ENCODE measurements at regions not wholly inside any gene's neighbourhood (a gene's known extent, or its start where the extent isn't known, plus 50 kb on each side); places are given as distances from the start of the nearest gene placed in this dataset.

GRCh38 chr2:23297112-23297511 lies 87.9 kb upstream of the KLHL29 start:
- no peak for ATAC-seq
- WGBS, 3 donors = 68 to 91% (median 87%) methylated on average over 3 of the region's 3 CpGs
- H3K9me3 ChIP-seq = no peaks in the 10 kb centered on the region
- intact Hi-C loops (cut with DNase I) = no loop called here
- TF ChIP-seq CTCF (IDR thresholded peaks at IDR 0.05) = no peak
- H3K36me3 ChIP-seq (ENCODE audit: insufficient read depth in 1 of 2, low read depth in 1 of 2) = no peaks in the 10 kb centered on the region
- H3K4me1 ChIP-seq = no peaks in the 10 kb centered on the region
- no peak overlapping the region for H3K27ac ChIP-seq
- no peaks in the 10 kb centered on the region for H3K27me3 ChIP-seq (ENCODE audit: insufficient read depth in 3 of 3, low read length in 2 of 3)
- no peak overlapping the region for H3K4me3 ChIP-seq
- no peak for DNase-seq

- H3K27ac ChIP-seq = no peak overlapping the region
- H3K27me3 ChIP-seq (ENCODE audit: insufficient read depth in 3 of 3, low read length in 2 of 3) = no peaks in the 10 kb centered on the region
- ATAC-seq = no peak
- no peaks in the 10 kb centered on the region for H3K9me3 ChIP-seq
- TF ChIP-seq CTCF (IDR thresholded peaks at IDR 0.05) = no peak
- H3K4me3 ChIP-seq = no peak overlapping the region
- no peak for DNase-seq
- intact Hi-C loops (cut with DNase I) = no loop called here
- H3K36me3 ChIP-seq (ENCODE audit: insufficient read depth in 1 of 2, low read depth in 1 of 2) = no peaks in the 10 kb centered on the region
- 83 to 85% (median 84%) methylated on average over 6 of the region's 6 CpGs for WGBS, 3 donors
- no peaks in the 10 kb centered on the region for H3K4me1 ChIP-seq
These were observed 86.4 kb upstream of the KLHL29 start for GRCh38 chr2:23298551-23298950.

GRCh38 chr2:23299476-23300195 lies 85.3 kb upstream of the KLHL29 start:
- H3K4me1 ChIP-seq = no peaks in the 10 kb centered on the region
- WGBS, 3 donors = 73 to 77% (median 74%) methylated on average over 8 of the region's 8 CpGs
- no peak for DNase-seq
- intact Hi-C loops (cut with DNase I) = no loop called here
- H3K36me3 ChIP-seq (ENCODE audit: insufficient read depth in 1 of 2, low read depth in 1 of 2) = no peaks in the 10 kb centered on the region
- TF ChIP-seq CTCF (IDR thresholded peaks at IDR 0.05) = no peak
- H3K4me3 ChIP-seq = no peak overlapping the region
- H3K9me3 ChIP-seq = no peaks in the 10 kb centered on the region
- no peak overlapping the region for H3K27ac ChIP-seq
- no peaks in the 10 kb centered on the region for H3K27me3 ChIP-seq (ENCODE audit: insufficient read depth in 3 of 3, low read length in 2 of 3)
- ATAC-seq = no peak

GRCh38 chr2:23301136-23301535 lies 83.8 kb upstream of the KLHL29 start:
- DNase-seq (no peak), ATAC-seq (no peak)
- Histone ChIP-seq H3K36me3 (ENCODE audit: insufficient read depth in 1 of 2, low read depth in 1 of 2) (no peaks in the 10 kb centered on the region), H3K27me3 (ENCODE audit: insufficient read depth in 3 of 3, low read length in 2 of 3) (peaks cover 0 to 11% (median 0%) of the 10 kb centered on the region in 3 donors), H3K4me3 (no peak overlapping the region), H3K4me1 (no peaks in the 10 kb centered on the region), H3K9me3 (no peaks in the 10 kb centered on the region), H3K27ac (no peak overlapping the region)
- TF ChIP-seq CTCF (IDR thresholded peaks at IDR 0.05) = no peak
- intact Hi-C loops (cut with DNase I) = no loop called here

GRCh38 chr2:23302591-23302990 lies 82.4 kb upstream of the KLHL29 start:
- no peaks in the 10 kb centered on the region for H3K9me3 ChIP-seq
- H3K27ac ChIP-seq = no peak overlapping the region
- H3K4me1 ChIP-seq = no peaks in the 10 kb centered on the region
- no peaks in the 10 kb centered on the region for H3K36me3 ChIP-seq (ENCODE audit: insufficient read depth in 1 of 2, low read depth in 1 of 2)
- peaks cover 0 to 11% (median 0%) of the 10 kb centered on the region in 3 donors for H3K27me3 ChIP-seq (ENCODE audit: insufficient read depth in 3 of 3, low read length in 2 of 3)
- ATAC-seq (no peak), DNase-seq (no peak)
- intact Hi-C loops (cut with DNase I) = no loop called here
- no peak for TF ChIP-seq CTCF (IDR thresholded peaks at IDR 0.05)
- no peak overlapping the region for H3K4me3 ChIP-seq

Measured in psoas muscle (tissue), 7 donors.